C4-2B (cell line): ENCODE measurements at regions not wholly inside any gene's neighbourhood (a gene's known extent, or its start where the extent isn't known, plus 50 kb on each side); places are given as distances from the start of the nearest gene placed in this dataset.

Experiments
- ZFX ChIP-seq: fragments of 450-650 bp; IDR thresholded peaks from 2 replicates; pipeline ENCODE4 v1.6.1; 2017
- TF ChIP-seq, protein P1 (sequence below): fragments of 450-650 bp; conservative IDR thresholded peaks from 2 replicates; pipeline ENCODE4 v1.5.1; 2017; ENCODE audit warnings: mild to moderate bottlenecking

DNA sequence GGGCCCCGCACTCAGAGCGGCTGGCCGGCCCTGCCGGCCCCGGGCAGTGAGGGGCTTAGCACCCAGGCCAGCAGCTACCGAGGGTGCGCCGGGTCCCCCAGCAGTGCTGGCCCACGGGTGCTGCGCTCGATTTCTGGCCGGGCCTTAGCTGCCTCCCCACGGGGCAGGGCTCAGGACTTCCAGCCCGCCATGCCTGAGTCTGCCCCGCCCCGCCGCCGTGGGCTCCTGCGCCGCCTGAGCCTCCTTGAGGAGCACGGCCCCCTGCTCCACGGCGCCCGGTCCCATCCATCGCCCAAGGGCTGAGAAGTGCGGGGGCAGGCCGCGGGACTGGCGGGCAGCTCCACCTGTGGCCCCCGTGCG, 67.9 kb upstream of the AMZ2 start:
- TF ChIP-seq, protein P1, sequence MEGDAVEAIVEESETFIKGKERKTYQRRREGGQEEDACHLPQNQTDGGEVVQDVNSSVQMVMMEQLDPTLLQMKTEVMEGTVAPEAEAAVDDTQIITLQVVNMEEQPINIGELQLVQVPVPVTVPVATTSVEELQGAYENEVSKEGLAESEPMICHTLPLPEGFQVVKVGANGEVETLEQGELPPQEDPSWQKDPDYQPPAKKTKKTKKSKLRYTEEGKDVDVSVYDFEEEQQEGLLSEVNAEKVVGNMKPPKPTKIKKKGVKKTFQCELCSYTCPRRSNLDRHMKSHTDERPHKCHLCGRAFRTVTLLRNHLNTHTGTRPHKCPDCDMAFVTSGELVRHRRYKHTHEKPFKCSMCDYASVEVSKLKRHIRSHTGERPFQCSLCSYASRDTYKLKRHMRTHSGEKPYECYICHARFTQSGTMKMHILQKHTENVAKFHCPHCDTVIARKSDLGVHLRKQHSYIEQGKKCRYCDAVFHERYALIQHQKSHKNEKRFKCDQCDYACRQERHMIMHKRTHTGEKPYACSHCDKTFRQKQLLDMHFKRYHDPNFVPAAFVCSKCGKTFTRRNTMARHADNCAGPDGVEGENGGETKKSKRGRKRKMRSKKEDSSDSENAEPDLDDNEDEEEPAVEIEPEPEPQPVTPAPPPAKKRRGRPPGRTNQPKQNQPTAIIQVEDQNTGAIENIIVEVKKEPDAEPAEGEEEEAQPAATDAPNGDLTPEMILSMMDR, result no peak
- no peak for TF ChIP-seq ZFX
